HCT116 (cell line): ENCODE measurements at regions not wholly inside any gene's neighbourhood (a gene's known extent, or its start where the extent isn't known, plus 50 kb on each side); places are given as distances from the start of the nearest gene placed in this dataset.

ENCODE experiments used
- ATAC-seq: fragments of 200-7000 bp; cut with Tn5 transposase; 2 replicates; pipeline ENCODE4 v1.9.1; 2020; ENCODE audit warnings: mild to moderate bottlenecking, moderate library complexity
- BruUV-seq: library from RNA; stranded (reverse); fragments of 400-500 nt; replicated peaks from 2 replicates; lab custom pipeline; 2021; lab: Mats Ljungman, UMichigan
- CTCF ChIA-PET: fragments of 300-600 bp; sonication (Branson Sonifier 250); formaldehyde crosslinking; loops from one replicate; lab custom pipeline; 2021; ENCODE audit warnings: antibody characterized with exemption; lab: Charles Lee
- POLR2A ChIA-PET: fragments of 300-600, 350-600 bp; sonication (Branson Sonifier 250); formaldehyde crosslinking; loops from one replicate; lab custom pipeline; 2021; ENCODE audit warnings: antibody characterized with exemption; lab: Charles Lee
- RAD21 ChIA-PET, 2 experiments: fragments of 300-600 bp; sonication (Branson Sonifier 250); formaldehyde crosslinking; loops; one replicate each; lab custom pipeline; 2023; ENCODE audit warnings: low total read pairs in 2 of 2; ENCODE audit not compliant: uncharacterized antibody in 2 of 2, unreplicated experiment in 2 of 2, low non-redundant PET in 1 of 2; lab: Charles Lee
- DNase-seq: peaks from one replicate; pipeline ENCODE4 v3.0.0-alpha.2; 2010; ENCODE audit warnings: low read depth, low spot score
- H2AFZ ChIP-seq: fragments of 200-600 bp; shearing (Covaris generic), sonication (generic); 2 replicates; pipeline ENCODE4 v1.6.1; 2017; ENCODE audit warnings: low read depth, mixed run types, mixed read lengths, antibody characterized with exemption, low read length; ENCODE audit not compliant: poor library complexity, severe bottlenecking
- H3K27ac ChIP-seq: 2 replicates; pipeline ENCODE4 v1.5.1; 2012; ENCODE audit warnings: low read depth, low read length
- H3K27me3 ChIP-seq: fragments of 200-600 bp; sonication (generic); 2 replicates; pipeline ENCODE4 v1.6.1; 2016; ENCODE audit warnings: mixed run types, low read length, mixed read lengths; ENCODE audit not compliant: insufficient read depth
- H3K36me3 ChIP-seq, 2 experiments: fragments of 200-500 bp in 1 of 2; fragments of 200-600 bp in 1 of 2; sonication (Bioruptor generic) in 1 of 2; sonication (generic) in 1 of 2; 2 replicates each; pipeline versions ENCODE4 v1.5.1 to v1.6.1; 2014 to 2016; ENCODE audit warnings: low read length in 2 of 2, inconsistent platforms in 1 of 2, mixed read lengths in 1 of 2, mixed run types in 1 of 2; ENCODE audit not compliant: insufficient read depth in 2 of 2, control insufficient read depth in 1 of 2
- H3K4me1 ChIP-seq, 2 experiments: fragments of 200-600 bp in 1 of 2; sonication (generic) in 1 of 2; 2 replicates each; pipeline versions ENCODE4 v1.5.1 to v1.6.1; 2012 to 2017; ENCODE audit warnings: low read length in 2 of 2, inconsistent platforms in 1 of 2, mild to moderate bottlenecking in 1 of 2, mixed read lengths in 1 of 2, mixed run types in 1 of 2, moderate library complexity in 1 of 2; ENCODE audit not compliant: insufficient read depth in 2 of 2, control insufficient read depth in 1 of 2
- H3K4me2 ChIP-seq: fragments of 200-600 bp; sonication (generic); 2 replicates; pipeline ENCODE4 v1.6.1; 2017; ENCODE audit warnings: mixed run types, low read length, mixed read lengths
- H3K4me3 ChIP-seq, 2 experiments: fragments of 200-600 bp in 1 of 2; sonication (generic) in 1 of 2; replicated peaks in 1 of 2; 2 replicates each; pipeline ENCODE4 v1.5.1; 2011 to 2016; ENCODE audit warnings: low read length in 2 of 2, control low read depth in 1 of 2, low read depth in 1 of 2, mild to moderate bottlenecking in 1 of 2, mixed read lengths in 1 of 2, mixed run types in 1 of 2
- H3K79me2 ChIP-seq: fragments of 200-600 bp; sonication (generic); 2 replicates; pipeline ENCODE4 v1.6.1; 2017; ENCODE audit warnings: mild to moderate bottlenecking, mixed run types, low read length, moderate library complexity, mixed read lengths; ENCODE audit not compliant: insufficient read depth
- H3K9ac ChIP-seq: fragments of 200-600 bp; sonication (generic); 2 replicates; pipeline ENCODE4 v1.6.1; 2016; ENCODE audit warnings: low read length, mixed read lengths
- H3K9me2 ChIP-seq: fragments of 200-600 bp; sonication (generic), shearing (Covaris generic); 2 replicates; pipeline ENCODE4 v1.6.1; 2017; ENCODE audit warnings: mixed run types, mild to moderate bottlenecking, moderate library complexity; ENCODE audit not compliant: insufficient read depth
- H3K9me3 ChIP-seq, 2 experiments: fragments of 200-500 bp in 1 of 2; fragments of 200-600 bp in 1 of 2; sonication (Bioruptor generic) in 1 of 2; sonication (generic) in 1 of 2; 2 replicates each; pipeline ENCODE4 v1.6.1; 2014 to 2017; ENCODE audit warnings: low read length in 2 of 2, mixed read lengths in 2 of 2, inconsistent platforms in 1 of 2, low read depth in 1 of 2, mild to moderate bottlenecking in 1 of 2, mixed run types in 1 of 2, moderate library complexity in 1 of 2; ENCODE audit not compliant: control insufficient read depth in 1 of 2, insufficient read depth in 1 of 2
- H4K20me1 ChIP-seq: fragments of 200-600 bp; sonication (generic), shearing (Covaris generic); 2 replicates; pipeline ENCODE4 v1.6.1; 2017; ENCODE audit warnings: mixed run types, mild to moderate bottlenecking, moderate library complexity; ENCODE audit not compliant: insufficient read depth
- ATF3 ChIP-seq: IDR thresholded peaks from 2 replicates; pipeline ENCODE4 v1.6.1; 2012
- CTCF ChIP-seq, 3 experiments: fragments of 200-600 bp in 1 of 3; sonication (generic) in 1 of 3; IDR thresholded peaks in 2 of 3; conservative IDR thresholded peaks in 1 of 3; 2 replicates each; pipeline ENCODE4 v1.5.1; 2012 to 2017; ENCODE audit warnings: low read depth in 2 of 3, low read length in 2 of 3, antibody characterized with exemption in 1 of 3, borderline replicate concordance in 1 of 3, control low read depth in 1 of 3, mild to moderate bottlenecking in 1 of 3, mixed read lengths in 1 of 3, mixed run types in 1 of 3, moderate library complexity in 1 of 3; ENCODE audit not compliant: insufficient read depth in 1 of 3
- ELF1 ChIP-seq: IDR thresholded peaks from 2 replicates; pipeline ENCODE4 v1.6.1; 2012; ENCODE audit warnings: low read depth, borderline replicate concordance
- EZH2 ChIP-seq: fragments of 200-600 bp; sonication (generic); IDR thresholded peaks from 2 replicates; pipeline ENCODE4 v1.6.1; 2017; ENCODE audit warnings: antibody characterized with exemption, mixed run types
- FOSL1 ChIP-seq: IDR thresholded peaks from 2 replicates; pipeline ENCODE4 v1.6.1; 2012; ENCODE audit warnings: low read depth
- MAX ChIP-seq: IDR thresholded peaks from 2 replicates; pipeline ENCODE4 v1.6.1; 2012
- POLR2A ChIP-seq: IDR thresholded peaks from 2 replicates; pipeline ENCODE4 v1.7.0; 2011; ENCODE audit warnings: borderline replicate concordance; ENCODE audit not compliant: insufficient read depth, insufficient read length; ENCODE audit errors: extremely low read depth
- SIN3A ChIP-seq: IDR thresholded peaks from 2 replicates; pipeline ENCODE4 v1.6.1; 2012; ENCODE audit warnings: low read depth
- YY1 ChIP-seq: IDR thresholded peaks from 2 replicates; pipeline ENCODE4 v1.6.1; 2011; ENCODE audit warnings: low read length, low read depth, moderate library complexity, mild to moderate bottlenecking; ENCODE audit not compliant: insufficient replicate concordance; ENCODE audit errors: extremely low read depth
- ZBTB33 ChIP-seq: IDR thresholded peaks from 2 replicates; pipeline ENCODE4 v1.6.1; 2011; ENCODE audit warnings: mild to moderate bottlenecking, low read length, moderate library complexity; ENCODE audit not compliant: insufficient replicate concordance; ENCODE audit errors: extremely low read depth
- ZNF274 ChIP-seq: fragments of 200-500 bp; sonication (Bioruptor generic); IDR thresholded peaks from 2 replicates; pipeline ENCODE4 v1.6.1; 2014; ENCODE audit warnings: mild to moderate bottlenecking, low read depth, low read length, inconsistent platforms
- intact Hi-C: fragments of 100-400 bp; cut with micrococcal nuclease; formaldehyde crosslinking; loops from 2 replicates; pipeline ENCODE4 v1.10.0; 2022

GRCh38 chr19:28217022-28217421 lies 995.9 kb downstream of the UQCRFS1 start (continued):
- no peak for TF ChIP-seq FOSL1

- CTCF ChIA-PET, result no interaction called here
- RAD21 ChIA-PET, result no interaction called here
These were observed 999.4 kb downstream of the UQCRFS1 start for GRCh38 chr19:28213470-28214082.

More at GRCh38 chr19:28213470-28214082, 999.4 kb downstream of the UQCRFS1 start:
- no TSS peak for BruUV-seq
- POLR2A ChIA-PET, result no interaction called here
- no peak overlapping the region for H3K27ac ChIP-seq
- H3K9me3 ChIP-seq, result peaks cover 0 to 14% of the 10 kb centered on the region in 2 experiments; a peak in 3 of 4 replicates
- H3K27me3 ChIP-seq, result no peaks in the 10 kb centered on the region
- H3K4me3 ChIP-seq, result no peak overlapping the region
- no peaks in the 10 kb centered on the region for H3K36me3 ChIP-seq
- intact Hi-C loops, result no loop called here
- H3K4me2 ChIP-seq, result no peak overlapping the region
- H3K4me1 ChIP-seq, result no peaks in the 10 kb centered on the region
- ATAC-seq (no peak), DNase-seq (no peak)
- no peaks in the 10 kb centered on the region for H4K20me1 ChIP-seq
- H2AFZ ChIP-seq, result no peak overlapping the region
- no peak overlapping the region for H3K9ac ChIP-seq
- H3K9me2 ChIP-seq, result no peaks in the 10 kb centered on the region
- no peak for TF ChIP-seq EZH2
- no peak for TF ChIP-seq MAX
- no peak for TF ChIP-seq CTCF (IDR thresholded peaks at IDR 0.05 in 2 of 3, conservative IDR thresholded peaks at IDR 0.05 in 1 of 3; ENCODE audit: borderline replicate concordance in 1 of 3, insufficient read depth in 1 of 3, low read depth in 2 of 3, low read length in 2 of 3)
- no peak for TF ChIP-seq SIN3A
- no peak for TF ChIP-seq ZNF274
- TF ChIP-seq YY1, result no peak
- no peak for TF ChIP-seq ZBTB33
- TF ChIP-seq ELF1, result no peak
- TF ChIP-seq POLR2A, result no peak
- TF ChIP-seq ATF3, result no peak
- no peaks in the 10 kb centered on the region for H3K79me2 ChIP-seq
